ENCODE measurements at regions not wholly inside any gene's neighbourhood (a gene's known extent, or its start where the extent isn't known, plus 50 kb on each side); places are given as distances from the start of the nearest gene placed in this dataset.

DNA sequence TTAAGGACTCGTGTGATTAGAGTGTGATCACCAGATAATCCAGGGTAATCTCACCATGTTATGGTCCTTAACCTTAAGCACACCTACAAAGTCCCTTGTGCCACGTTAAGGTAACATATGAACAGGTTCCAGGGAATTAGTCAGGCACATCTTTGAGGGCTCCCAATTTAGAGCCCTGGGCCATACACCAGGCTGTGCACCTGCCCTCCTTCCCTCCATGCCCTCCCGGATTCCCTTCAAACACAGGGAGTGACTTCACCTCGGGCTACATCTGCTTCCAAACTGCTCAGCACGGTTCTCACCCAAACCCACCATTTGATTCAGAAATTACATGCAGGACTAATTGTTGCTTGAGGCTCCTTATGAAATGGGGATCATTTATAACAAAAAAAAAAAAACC is 93.9 kb upstream of the HABP2 start:
- intact Hi-C loops (cut with micrococcal nuclease; ENCODE audit: unreplicated experiment) (no loop called here), in situ Hi-C loops (cut with HindIII; ENCODE audit: low pct_unique_long_range_greater_than_20kb, low sequenced_read_pairs) (no loop called here)
- POLR2A ChIA-PET, result no interaction called here
- Histone ChIP-seq H3K9me3 (ENCODE audit: control insufficient read depth, insufficient read depth, low read depth, low read length) (no peaks in the 10 kb centered on the region), H3K4me3 (ENCODE audit: low read depth in 2 of 2, low read length in 2 of 2) (no peak overlapping the region), H3K4me1 (ENCODE audit: control insufficient read depth, insufficient read depth, low read length) (no peaks in the 10 kb centered on the region), H3K27ac (ENCODE audit: low read length) (no peak overlapping the region), H3K36me3 (ENCODE audit: control insufficient read depth, insufficient read depth, low read length) (no peaks in the 10 kb centered on the region), H3K27me3 (ENCODE audit: control insufficient read depth, insufficient read depth, low read length) (peaks cover 44% of the 10 kb centered on the region)
- CTCF ChIA-PET, result no interaction called here
- TF ChIP-seq POLR2AphosphoS5 (IDR thresholded peaks at IDR 0.05; ENCODE audit: low read depth, low read length) (no peak), TCF7L2 (IDR thresholded peaks at IDR 0.05; ENCODE audit: low read depth, low read length) (no peak), REST (IDR thresholded peaks at IDR 0.05; ENCODE audit: insufficient read depth in 1 of 2, low read depth in 2 of 2, low read length in 1 of 2) (no peak)
- TF ChIP-seq, protein P1, sequence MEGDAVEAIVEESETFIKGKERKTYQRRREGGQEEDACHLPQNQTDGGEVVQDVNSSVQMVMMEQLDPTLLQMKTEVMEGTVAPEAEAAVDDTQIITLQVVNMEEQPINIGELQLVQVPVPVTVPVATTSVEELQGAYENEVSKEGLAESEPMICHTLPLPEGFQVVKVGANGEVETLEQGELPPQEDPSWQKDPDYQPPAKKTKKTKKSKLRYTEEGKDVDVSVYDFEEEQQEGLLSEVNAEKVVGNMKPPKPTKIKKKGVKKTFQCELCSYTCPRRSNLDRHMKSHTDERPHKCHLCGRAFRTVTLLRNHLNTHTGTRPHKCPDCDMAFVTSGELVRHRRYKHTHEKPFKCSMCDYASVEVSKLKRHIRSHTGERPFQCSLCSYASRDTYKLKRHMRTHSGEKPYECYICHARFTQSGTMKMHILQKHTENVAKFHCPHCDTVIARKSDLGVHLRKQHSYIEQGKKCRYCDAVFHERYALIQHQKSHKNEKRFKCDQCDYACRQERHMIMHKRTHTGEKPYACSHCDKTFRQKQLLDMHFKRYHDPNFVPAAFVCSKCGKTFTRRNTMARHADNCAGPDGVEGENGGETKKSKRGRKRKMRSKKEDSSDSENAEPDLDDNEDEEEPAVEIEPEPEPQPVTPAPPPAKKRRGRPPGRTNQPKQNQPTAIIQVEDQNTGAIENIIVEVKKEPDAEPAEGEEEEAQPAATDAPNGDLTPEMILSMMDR (IDR thresholded peaks at IDR 0.05), result no peak
- ATAC-seq (no peak), DNase-seq (ENCODE audit: low read depth, low spot score) (no peak)
- BruUV-seq (replicated peaks), result no TSS peak

GRCh38 chr10:113459626-113460280 is 93.1 kb upstream of the HABP2 start:
- Histone ChIP-seq H3K36me3 (ENCODE audit: control insufficient read depth, insufficient read depth, low read length) (no peaks in the 10 kb centered on the region), H3K4me3 (ENCODE audit: low read depth in 2 of 2, low read length in 2 of 2) (no peak overlapping the region), H3K4me1 (ENCODE audit: control insufficient read depth, insufficient read depth, low read length) (no peaks in the 10 kb centered on the region), H3K9me3 (ENCODE audit: control insufficient read depth, insufficient read depth, low read depth, low read length) (no peaks in the 10 kb centered on the region), H3K27me3 (ENCODE audit: control insufficient read depth, insufficient read depth, low read length) (peaks cover 48% of the 10 kb centered on the region), H3K27ac (ENCODE audit: low read length) (no peak overlapping the region)
- intact Hi-C loops (cut with micrococcal nuclease; ENCODE audit: unreplicated experiment), result no loop called here
- no peak for ATAC-seq
- POLR2A ChIA-PET, result no interaction called here
- BruUV-seq (replicated peaks), result no TSS peak
- DNase-seq (ENCODE audit: low read depth, low spot score), result no peak
- CTCF ChIA-PET, result no interaction called here
- in situ Hi-C loops (cut with HindIII; ENCODE audit: low pct_unique_long_range_greater_than_20kb, low sequenced_read_pairs), result no loop called here
- TF ChIP-seq, protein P1 (IDR thresholded peaks at IDR 0.05), result no peak
- TF ChIP-seq REST (IDR thresholded peaks at IDR 0.05; ENCODE audit: insufficient read depth in 1 of 2, low read depth in 2 of 2, low read length in 1 of 2), result no peak
- no peak for TF ChIP-seq TCF7L2 (IDR thresholded peaks at IDR 0.05; ENCODE audit: low read depth, low read length)
- TF ChIP-seq SIN3A (IDR thresholded peaks at IDR 0.05; ENCODE audit: borderline replicate concordance, insufficient read depth, low read depth, low read length), result no peak
